NCI-H1092 treated with DMSO at 0.1 percent for 48 hours (cell line): ENCODE measurements at regions not wholly inside any gene's neighbourhood (a gene's known extent, or its start where the extent isn't known, plus 50 kb on each side); places are given as distances from the start of the nearest gene placed in this dataset.

ENCODE experiments used
- DNase-seq: peaks from one replicate; lab custom pipeline; 2025; lab: John Stamatoyannopoulos, UW

GRCh38 chr11:80157447-80157846, 716.6 kb upstream of the TENM4 start:
- DNase-seq: no peak

- DNase-seq: no peak
Measured at GRCh38 chr11:80156062-80156461, 715.2 kb upstream of the TENM4 start.

GRCh38 chr11:80155412-80156017, 714.7 kb upstream of the TENM4 start:
- peak; percentile 23 for DNase-seq

- no peak for DNase-seq
Measured at GRCh38 chr11:80146232-80146631, 705.4 kb upstream of the TENM4 start.

GRCh38 chr11:80144897-80145594, 704.2 kb upstream of the TENM4 start:
- DNase-seq: no peak

- DNase-seq: no peak
Measured at GRCh38 chr11:80136991-80137390, 696.2 kb upstream of the TENM4 start.

GRCh38 chr11:80129396-80129795, 688.6 kb upstream of the TENM4 start:
- DNase-seq: no peak

- no peak for DNase-seq
Measured at GRCh38 chr11:80122211-80122610, 681.4 kb upstream of the TENM4 start.

GRCh38 chr11:80118073-80118472, 677.2 kb upstream of the TENM4 start:
- no peak for DNase-seq

GRCh38 chr11:80116796-80117195, 676.0 kb upstream of the TENM4 start:
- no peak for DNase-seq

- no peak for DNase-seq
Measured at GRCh38 chr11:80109652-80110051, 668.8 kb upstream of the TENM4 start.

GRCh38 chr11:80109031-80109430, 668.2 kb upstream of the TENM4 start:
- DNase-seq: no peak

GRCh38 chr11:80107415-80107814, 666.6 kb upstream of the TENM4 start:
- no peak for DNase-seq

GRCh38 chr11:80104191-80104590, 663.4 kb upstream of the TENM4 start:
- DNase-seq: no peak

GRCh38 chr11:80103142-80103859, 662.5 kb upstream of the TENM4 start:
- no peak for DNase-seq

GRCh38 chr11:80097146-80097545, 656.3 kb upstream of the TENM4 start:
- DNase-seq: no peak

- DNase-seq: no peak
Measured at GRCh38 chr11:80096736-80097135, 655.9 kb upstream of the TENM4 start.

- no peak for DNase-seq
Measured at GRCh38 chr11:80086496-80087055, 645.7 kb upstream of the TENM4 start.

- no peak for DNase-seq
Measured at GRCh38 chr11:80085563-80085962, 644.7 kb upstream of the TENM4 start.

GRCh38 chr11:80084608-80085007, 643.8 kb upstream of the TENM4 start:
- no peak for DNase-seq

- no peak for DNase-seq
Measured at GRCh38 chr11:80083531-80083951, 642.7 kb upstream of the TENM4 start.

- no peak for DNase-seq
Measured at GRCh38 chr11:80082406-80082805, 641.6 kb upstream of the TENM4 start.

- no peak for DNase-seq
Measured at GRCh38 chr11:80077113-80077512, 636.3 kb upstream of the TENM4 start.
